ENCODE measurements at regions not wholly inside any gene's neighbourhood (a gene's known extent, or its start where the extent isn't known, plus 50 kb on each side); places are given as distances from the start of the nearest gene placed in this dataset.
"Not testable (repeated sequence)": the region's sequence is repeated elsewhere in the genome, so short reads cannot be mapped to it uniquely, and the experiment has no call there.

- no peak for DNase-seq (ENCODE audit: low read depth, low spot score)
- Histone ChIP-seq H3K9ac (ENCODE audit: insufficient read length, low read depth) (no peak overlapping the region), H3K9me3 (ENCODE audit: insufficient read depth, low read length) (peaks cover 6% of the 10 kb centered on the region; the same call in 1 of the 2 replicates), H3K27me3 (ENCODE audit: insufficient read depth, insufficient read length) (no peaks in the 10 kb centered on the region), H3K36me3 (ENCODE audit: insufficient read depth, insufficient read length, low read length) (no peaks in the 10 kb centered on the region), H3K4me3 (ENCODE audit: insufficient read length, low read depth) (no peak overlapping the region), H3K4me1 (ENCODE audit: insufficient read depth, insufficient read length) (no peaks in the 10 kb centered on the region)
- TF ChIP-seq SUZ12 (IDR thresholded peaks at IDR 0.05; ENCODE audit: extremely low read depth, insufficient read depth, insufficient read length), result no peak
- TF ChIP-seq ZNF274 (IDR thresholded peaks at IDR 0.05; ENCODE audit: low read depth, low read length), result no peak
- no peak for TF ChIP-seq YY1 (IDR thresholded peaks at IDR 0.05; ENCODE audit: insufficient read depth, insufficient read length)
These were observed 786.2 kb downstream of the ETS1 start for GRCh38 chr11:127800989-127801688.

GRCh38 chr11:127795326-127795725 is 792.0 kb downstream of the ETS1 start:
- TF ChIP-seq YY1 (IDR thresholded peaks at IDR 0.05; ENCODE audit: insufficient read depth, insufficient read length) (no peak), SUZ12 (IDR thresholded peaks at IDR 0.05; ENCODE audit: extremely low read depth, insufficient read depth, insufficient read length) (no peak), ZNF274 (IDR thresholded peaks at IDR 0.05; ENCODE audit: low read depth, low read length) (no peak)
- Histone ChIP-seq H3K4me1 (ENCODE audit: insufficient read depth, insufficient read length) (no peaks in the 10 kb centered on the region), H3K9me3 (ENCODE audit: insufficient read depth, low read length) (peaks cover 6% of the 10 kb centered on the region; the same call in 1 of the 2 replicates), H3K36me3 (ENCODE audit: insufficient read depth, insufficient read length, low read length) (no peaks in the 10 kb centered on the region), H3K9ac (ENCODE audit: insufficient read length, low read depth) (no peak overlapping the region), H3K4me3 (ENCODE audit: insufficient read length, low read depth) (no peak overlapping the region), H3K27me3 (ENCODE audit: insufficient read depth, insufficient read length) (no peaks in the 10 kb centered on the region)
- no peak for DNase-seq (ENCODE audit: low read depth, low spot score)

GRCh38 chr11:127791844-127792243 is 791.3 kb upstream of the KIRREL3 start:
- DNase-seq (ENCODE audit: low read depth, low spot score), result no peak
- Histone ChIP-seq H3K4me1 (ENCODE audit: insufficient read depth, insufficient read length) (no peaks in the 10 kb centered on the region), H3K9me3 (ENCODE audit: insufficient read depth, low read length) (no peaks in the 10 kb centered on the region), H3K4me3 (ENCODE audit: insufficient read length, low read depth) (no peak overlapping the region), H3K27me3 (ENCODE audit: insufficient read depth, insufficient read length) (no peaks in the 10 kb centered on the region), H3K9ac (ENCODE audit: insufficient read length, low read depth) (no peak overlapping the region), H3K36me3 (ENCODE audit: insufficient read depth, insufficient read length, low read length) (no peaks in the 10 kb centered on the region)
- no peak for TF ChIP-seq YY1 (IDR thresholded peaks at IDR 0.05; ENCODE audit: insufficient read depth, insufficient read length)

GRCh38 chr11:127790592-127790991 is 790.0 kb upstream of the KIRREL3 start:
- no peaks in the 10 kb centered on the region for H3K9me3 ChIP-seq (ENCODE audit: insufficient read depth, low read length)
- H3K36me3 ChIP-seq (ENCODE audit: insufficient read depth, insufficient read length, low read length), result no peaks in the 10 kb centered on the region
- no peak overlapping the region for H3K9ac ChIP-seq (ENCODE audit: insufficient read length, low read depth)
- no peak for DNase-seq (ENCODE audit: low read depth, low spot score)
- no peaks in the 10 kb centered on the region for H3K27me3 ChIP-seq (ENCODE audit: insufficient read depth, insufficient read length)
- TF ChIP-seq ZNF274 (IDR thresholded peaks at IDR 0.05; ENCODE audit: low read depth, low read length) (no peak), YY1 (IDR thresholded peaks at IDR 0.05; ENCODE audit: insufficient read depth, insufficient read length) (no peak), SUZ12 (IDR thresholded peaks at IDR 0.05; ENCODE audit: extremely low read depth, insufficient read depth, insufficient read length) (no peak)
- H3K4me1 ChIP-seq (ENCODE audit: insufficient read depth, insufficient read length), result no peaks in the 10 kb centered on the region
- no peak overlapping the region for H3K4me3 ChIP-seq (ENCODE audit: insufficient read length, low read depth)

- Histone ChIP-seq H3K36me3 (ENCODE audit: insufficient read depth, insufficient read length, low read length) (no peaks in the 10 kb centered on the region), H3K9me3 (ENCODE audit: insufficient read depth, low read length) (peaks cover under 1% of the 10 kb centered on the region; the same call in 1 of the 2 replicates), H3K27me3 (ENCODE audit: insufficient read depth, insufficient read length) (no peaks in the 10 kb centered on the region), H3K4me1 (ENCODE audit: insufficient read depth, insufficient read length) (no peaks in the 10 kb centered on the region), H3K4me3 (ENCODE audit: insufficient read length, low read depth) (no peak overlapping the region), H3K9ac (ENCODE audit: insufficient read length, low read depth) (no peak overlapping the region)
- DNase-seq (ENCODE audit: low read depth, low spot score), result no peak
- TF ChIP-seq YY1 (IDR thresholded peaks at IDR 0.05; ENCODE audit: insufficient read depth, insufficient read length) (no peak), ZNF274 (IDR thresholded peaks at IDR 0.05; ENCODE audit: low read depth, low read length) (no peak), SUZ12 (IDR thresholded peaks at IDR 0.05; ENCODE audit: extremely low read depth, insufficient read depth, insufficient read length) (no peak)
These were observed 789.4 kb upstream of the KIRREL3 start for GRCh38 chr11:127789927-127790326.

- not testable (repeated sequence) for DNase-seq (ENCODE audit: low read depth, low spot score); H3K4me1 ChIP-seq (ENCODE audit: insufficient read depth, insufficient read length); H3K27me3 ChIP-seq (ENCODE audit: insufficient read depth, insufficient read length); H3K36me3 ChIP-seq (ENCODE audit: insufficient read depth, insufficient read length, low read length); H3K9ac ChIP-seq (ENCODE audit: insufficient read length, low read depth); H3K4me3 ChIP-seq (ENCODE audit: insufficient read length, low read depth); H3K9me3 ChIP-seq (ENCODE audit: insufficient read depth, low read length)
These were observed 772.4 kb upstream of the KIRREL3 start for GRCh38 chr11:127772938-127773337.

- H3K9ac ChIP-seq (ENCODE audit: insufficient read length, low read depth); H3K9me3 ChIP-seq (ENCODE audit: insufficient read depth, low read length); H3K27me3 ChIP-seq (ENCODE audit: insufficient read depth, insufficient read length); DNase-seq (ENCODE audit: low read depth, low spot score); H3K36me3 ChIP-seq (ENCODE audit: insufficient read depth, insufficient read length, low read length); H3K4me1 ChIP-seq (ENCODE audit: insufficient read depth, insufficient read length); H3K4me3 ChIP-seq (ENCODE audit: insufficient read length, low read depth): not testable (repeated sequence)
These were observed 768.4 kb upstream of the KIRREL3 start for GRCh38 chr11:127768931-127769330.

GRCh38 chr11:127766734-127767133 is 766.2 kb upstream of the KIRREL3 start:
- DNase-seq (ENCODE audit: low read depth, low spot score), result no peak
- Histone ChIP-seq H3K9ac (ENCODE audit: insufficient read length, low read depth) (no peak overlapping the region), H3K9me3 (ENCODE audit: insufficient read depth, low read length) (no peaks in the 10 kb centered on the region), H3K27me3 (ENCODE audit: insufficient read depth, insufficient read length) (no peaks in the 10 kb centered on the region), H3K4me3 (ENCODE audit: insufficient read length, low read depth) (no peak overlapping the region), H3K36me3 (ENCODE audit: insufficient read depth, insufficient read length, low read length) (no peaks in the 10 kb centered on the region), H3K4me1 (ENCODE audit: insufficient read depth, insufficient read length) (no peaks in the 10 kb centered on the region)
- TF ChIP-seq SUZ12 (IDR thresholded peaks at IDR 0.05; ENCODE audit: extremely low read depth, insufficient read depth, insufficient read length) (no peak), YY1 (IDR thresholded peaks at IDR 0.05; ENCODE audit: insufficient read depth, insufficient read length) (no peak), ZNF274 (IDR thresholded peaks at IDR 0.05; ENCODE audit: low read depth, low read length) (no peak)
